ENCODE measurements at regions not wholly inside any gene's neighbourhood (a gene's known extent, or its start where the extent isn't known, plus 50 kb on each side); places are given as distances from the start of the nearest gene placed in this dataset.

- Histone ChIP-seq H3K9me3 (ENCODE audit: insufficient read depth, low read depth, low read length) (no peaks in the 10 kb centered on the region), H3K4me1 (ENCODE audit: insufficient read depth, low read length) (no peaks in the 10 kb centered on the region), H3K9ac (ENCODE audit: low read depth, low read length) (no peak overlapping the region), H3K27me3 (ENCODE audit: insufficient read depth, low read length) (no peaks in the 10 kb centered on the region), H3K4me3 (ENCODE audit: low read length) (no peak overlapping the region), H3K27ac (ENCODE audit: low read length) (no peak overlapping the region), H3K36me3 (ENCODE audit: insufficient read depth, low read depth, low read length) (no peaks in the 10 kb centered on the region)
These were observed 115.9 kb upstream of the BMP2 start for GRCh38 chr20:6651561-6651960.

- no peak overlapping the region for H3K27ac ChIP-seq (ENCODE audit: low read length)
- H3K36me3 ChIP-seq (ENCODE audit: insufficient read depth, low read depth, low read length), result no peaks in the 10 kb centered on the region
- no peak overlapping the region for H3K9ac ChIP-seq (ENCODE audit: low read depth, low read length)
- H3K4me1 ChIP-seq (ENCODE audit: insufficient read depth, low read length), result no peaks in the 10 kb centered on the region
- no peaks in the 10 kb centered on the region for H3K27me3 ChIP-seq (ENCODE audit: insufficient read depth, low read length)
- H3K4me3 ChIP-seq (ENCODE audit: low read length), result no peak overlapping the region
- H3K9me3 ChIP-seq (ENCODE audit: insufficient read depth, low read depth, low read length), result no peaks in the 10 kb centered on the region
These were observed 116.5 kb upstream of the BMP2 start for GRCh38 chr20:6651016-6651415.

- peaks cover 5% of the 10 kb centered on the region; the same call in 1 of the 2 replicates for H3K9me3 ChIP-seq (ENCODE audit: insufficient read depth, low read depth, low read length)
- no peaks in the 10 kb centered on the region for H3K36me3 ChIP-seq (ENCODE audit: insufficient read depth, low read depth, low read length)
- H3K4me3 ChIP-seq (ENCODE audit: low read length), result no peak overlapping the region
- no peaks in the 10 kb centered on the region for H3K27me3 ChIP-seq (ENCODE audit: insufficient read depth, low read length)
- no peak overlapping the region for H3K27ac ChIP-seq (ENCODE audit: low read length)
- no peak overlapping the region for H3K9ac ChIP-seq (ENCODE audit: low read depth, low read length)
- no peaks in the 10 kb centered on the region for H3K4me1 ChIP-seq (ENCODE audit: insufficient read depth, low read length)
These were observed 121.4 kb upstream of the BMP2 start for GRCh38 chr20:6646021-6646636.

GRCh38 chr20:6644813-6645628, 122.5 kb upstream of the BMP2 start:
- H3K27me3 ChIP-seq (ENCODE audit: insufficient read depth, low read length), result no peaks in the 10 kb centered on the region
- H3K9me3 ChIP-seq (ENCODE audit: insufficient read depth, low read depth, low read length), result peaks cover 5% of the 10 kb centered on the region; the same call in 1 of the 2 replicates
- H3K36me3 ChIP-seq (ENCODE audit: insufficient read depth, low read depth, low read length), result no peaks in the 10 kb centered on the region
- H3K4me1 ChIP-seq (ENCODE audit: insufficient read depth, low read length), result no peaks in the 10 kb centered on the region
- no peak overlapping the region for H3K9ac ChIP-seq (ENCODE audit: low read depth, low read length)
- H3K27ac ChIP-seq (ENCODE audit: low read length), result no peak overlapping the region
- no peak overlapping the region for H3K4me3 ChIP-seq (ENCODE audit: low read length)

GRCh38 chr20:6641012-6641411, 126.5 kb upstream of the BMP2 start:
- no peaks in the 10 kb centered on the region for H3K36me3 ChIP-seq (ENCODE audit: insufficient read depth, low read depth, low read length)

GRCh38 chr20:6637160-6637579, 130.3 kb upstream of the BMP2 start:
- no peak overlapping the region for H3K27ac ChIP-seq (ENCODE audit: low read length)
- H3K4me1 ChIP-seq (ENCODE audit: insufficient read depth, low read length), result 0 out of 2 replicates have a peak, but pooled peaks cover 7% of the 10 kb centered on the region

More at GRCh38 chr20:6641012-6641411, 126.5 kb upstream of the BMP2 start:
- H3K9ac ChIP-seq (ENCODE audit: low read depth, low read length), result no peak overlapping the region
- 0 out of 2 replicates have a peak, but pooled peaks cover 7% of the 10 kb centered on the region for H3K4me1 ChIP-seq (ENCODE audit: insufficient read depth, low read length)
- peaks cover 5% of the 10 kb centered on the region; the same call in 1 of the 2 replicates for H3K9me3 ChIP-seq (ENCODE audit: insufficient read depth, low read depth, low read length)
- H3K27me3 ChIP-seq (ENCODE audit: insufficient read depth, low read length), result no peaks in the 10 kb centered on the region
- H3K4me3 ChIP-seq (ENCODE audit: low read length), result no peak overlapping the region
- H3K27ac ChIP-seq (ENCODE audit: low read length), result no peak overlapping the region

GRCh38 chr20:6636209-6637159, 131.0 kb upstream of the BMP2 start:
- no peak overlapping the region for H3K27ac ChIP-seq (ENCODE audit: low read length)
- H3K9ac ChIP-seq (ENCODE audit: low read depth, low read length), result no peak overlapping the region

More at GRCh38 chr20:6637160-6637579, 130.3 kb upstream of the BMP2 start:
- Histone ChIP-seq H3K27me3 (ENCODE audit: insufficient read depth, low read length) (no peaks in the 10 kb centered on the region), H3K9ac (ENCODE audit: low read depth, low read length) (no peak overlapping the region), H3K4me3 (ENCODE audit: low read length) (no peak overlapping the region), H3K9me3 (ENCODE audit: insufficient read depth, low read depth, low read length) (no peaks in the 10 kb centered on the region), H3K36me3 (ENCODE audit: insufficient read depth, low read depth, low read length) (no peaks in the 10 kb centered on the region)

GRCh38 chr20:6635034-6635736, 132.3 kb upstream of the BMP2 start:
- H3K27ac ChIP-seq (ENCODE audit: low read length), result no peak overlapping the region
- no peaks in the 10 kb centered on the region for H3K36me3 ChIP-seq (ENCODE audit: insufficient read depth, low read depth, low read length)
- H3K4me1 ChIP-seq (ENCODE audit: insufficient read depth, low read length), result 0 out of 2 replicates have a peak, but pooled peaks cover 7% of the 10 kb centered on the region
- no peak overlapping the region for H3K4me3 ChIP-seq (ENCODE audit: low read length)
- H3K9ac ChIP-seq (ENCODE audit: low read depth, low read length), result no peak overlapping the region
- no peaks in the 10 kb centered on the region for H3K9me3 ChIP-seq (ENCODE audit: insufficient read depth, low read depth, low read length)
- H3K27me3 ChIP-seq (ENCODE audit: insufficient read depth, low read length), result no peaks in the 10 kb centered on the region

More at GRCh38 chr20:6636209-6637159, 131.0 kb upstream of the BMP2 start:
- Histone ChIP-seq H3K27me3 (ENCODE audit: insufficient read depth, low read length) (no peaks in the 10 kb centered on the region), H3K36me3 (ENCODE audit: insufficient read depth, low read depth, low read length) (no peaks in the 10 kb centered on the region), H3K4me1 (ENCODE audit: insufficient read depth, low read length) (0 out of 2 replicates have a peak, but pooled peaks cover 7% of the 10 kb centered on the region), H3K9me3 (ENCODE audit: insufficient read depth, low read depth, low read length) (no peaks in the 10 kb centered on the region), H3K4me3 (ENCODE audit: low read length) (no peak overlapping the region)

- Histone ChIP-seq H3K4me3 (ENCODE audit: low read length) (no peak overlapping the region), H3K36me3 (ENCODE audit: insufficient read depth, low read depth, low read length) (no peaks in the 10 kb centered on the region), H3K27me3 (ENCODE audit: insufficient read depth, low read length) (no peaks in the 10 kb centered on the region), H3K9ac (ENCODE audit: low read depth, low read length) (no peak overlapping the region), H3K27ac (ENCODE audit: low read length) (no peak overlapping the region), H3K4me1 (ENCODE audit: insufficient read depth, low read length) (0 out of 2 replicates have a peak, but pooled peaks cover 4% of the 10 kb centered on the region), H3K9me3 (ENCODE audit: insufficient read depth, low read depth, low read length) (no peaks in the 10 kb centered on the region)
These were observed 135.3 kb upstream of the BMP2 start for GRCh38 chr20:6632187-6632586.

- Histone ChIP-seq H3K4me1 (ENCODE audit: insufficient read depth, low read length) (no peaks in the 10 kb centered on the region), H3K9me3 (ENCODE audit: insufficient read depth, low read depth, low read length) (no peaks in the 10 kb centered on the region), H3K4me3 (ENCODE audit: low read length) (no peak overlapping the region), H3K27me3 (ENCODE audit: insufficient read depth, low read length) (no peaks in the 10 kb centered on the region), H3K9ac (ENCODE audit: low read depth, low read length) (no peak overlapping the region), H3K36me3 (ENCODE audit: insufficient read depth, low read depth, low read length) (no peaks in the 10 kb centered on the region), H3K27ac (ENCODE audit: low read length) (no peak overlapping the region)
These were observed 137.0 kb upstream of the BMP2 start for GRCh38 chr20:6630514-6630913.

- H3K9ac ChIP-seq (ENCODE audit: low read depth, low read length), result no peak overlapping the region
- H3K27ac ChIP-seq (ENCODE audit: low read length), result no peak overlapping the region
- H3K36me3 ChIP-seq (ENCODE audit: insufficient read depth, low read depth, low read length), result no peaks in the 10 kb centered on the region
- no peaks in the 10 kb centered on the region for H3K9me3 ChIP-seq (ENCODE audit: insufficient read depth, low read depth, low read length)
- no peaks in the 10 kb centered on the region for H3K27me3 ChIP-seq (ENCODE audit: insufficient read depth, low read length)
- no peak overlapping the region for H3K4me3 ChIP-seq (ENCODE audit: low read length)
- H3K4me1 ChIP-seq (ENCODE audit: insufficient read depth, low read length), result no peaks in the 10 kb centered on the region; the same call in 1 of the 2 replicates
These were observed 137.9 kb upstream of the BMP2 start for GRCh38 chr20:6629564-6629963.
